IPS-20b (cell line): ENCODE measurements at regions not wholly inside any gene's neighbourhood (a gene's known extent, or its start where the extent isn't known, plus 50 kb on each side); places are given as distances from the start of the nearest gene placed in this dataset.
"Not testable (repeated sequence)": the region's sequence is repeated elsewhere in the genome, so short reads cannot be mapped to it uniquely, and the experiment has no call there.

ENCODE experiments used
- H3K27ac ChIP-seq: one replicate; pipeline ENCODE4 v1.5.1; 2013; ENCODE audit warnings: low read length
- H3K27me3 ChIP-seq: 2 replicates; pipeline ENCODE4 v1.6.1; 2013; ENCODE audit warnings: mild to moderate bottlenecking, low read length, inconsistent platforms; ENCODE audit not compliant: insufficient read depth
- H3K36me3 ChIP-seq: 2 replicates; pipeline ENCODE4 v1.6.1; 2013; ENCODE audit warnings: low read depth, mild to moderate bottlenecking, inconsistent platforms, low read length, moderate library complexity; ENCODE audit not compliant: insufficient read depth
- H3K4me1 ChIP-seq: 2 replicates; pipeline ENCODE4 v1.6.1; 2013; ENCODE audit warnings: mild to moderate bottlenecking, control low read depth, inconsistent platforms, low read length, moderate library complexity; ENCODE audit not compliant: insufficient read depth
- H3K4me3 ChIP-seq: 2 replicates; pipeline ENCODE4 v1.5.1; 2013; ENCODE audit warnings: mild to moderate bottlenecking, low read length, inconsistent platforms
- H3K9ac ChIP-seq: 2 replicates; pipeline ENCODE4 v1.6.1; 2013; ENCODE audit warnings: low read depth, mild to moderate bottlenecking, inconsistent platforms, low read length, moderate library complexity
- H3K9me3 ChIP-seq: 2 replicates; pipeline ENCODE4 v1.6.1; 2013; ENCODE audit warnings: mild to moderate bottlenecking, low read depth, low read length, inconsistent platforms; ENCODE audit not compliant: insufficient read depth

DNA sequence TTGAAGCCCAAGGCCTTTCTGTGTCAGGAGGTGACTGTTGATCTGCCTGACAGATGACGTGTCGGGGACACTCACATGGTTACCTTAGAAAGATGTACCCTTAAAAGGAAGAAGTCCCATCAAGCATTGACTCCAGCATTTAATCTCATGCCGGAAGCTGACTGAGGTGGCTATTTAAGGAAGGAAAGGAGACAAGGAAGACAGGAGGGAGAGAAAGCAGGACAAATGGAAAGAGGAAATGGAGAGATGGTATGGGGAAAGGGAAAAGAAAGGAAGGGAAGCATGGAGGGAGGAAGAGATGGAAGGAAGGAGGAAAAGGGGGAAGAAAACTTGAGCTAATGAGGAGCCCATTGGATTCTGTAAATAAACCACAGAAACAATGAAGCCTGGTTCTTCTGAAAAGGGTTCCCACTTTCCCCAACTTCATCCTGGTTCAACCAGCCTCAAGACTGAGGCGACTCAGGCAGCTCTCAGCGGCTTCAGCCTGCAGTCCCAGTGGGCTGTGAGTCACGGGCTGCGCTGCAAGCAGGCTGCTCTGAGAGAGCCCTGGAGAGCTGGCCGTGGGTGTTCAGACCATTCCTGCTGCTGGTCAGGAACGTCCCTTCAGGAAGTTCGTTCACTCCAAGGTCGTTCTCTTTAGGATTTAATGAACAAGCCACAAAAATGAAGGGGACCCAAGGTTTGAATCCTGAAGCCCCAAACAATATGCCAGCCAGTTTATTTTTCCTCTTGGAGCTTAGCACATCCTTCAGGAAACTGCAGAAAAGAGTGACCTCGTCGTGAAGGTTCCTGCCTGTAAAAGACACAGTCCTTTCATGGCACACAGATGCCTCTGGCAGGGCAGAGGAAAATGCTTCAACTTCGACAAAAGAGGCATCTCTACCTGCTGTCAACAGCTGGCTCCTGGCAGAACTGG is 69.6 kb upstream of the THBS1 start:
- Histone ChIP-seq H3K4me1 (no peaks in the 10 kb centered on the region), H3K4me3 (no peak overlapping the region), H3K27ac (no peak overlapping the region), H3K9me3 (peaks cover 9% of the 10 kb centered on the region; the same call in 1 of the 2 replicates), H3K27me3 (no peaks in the 10 kb centered on the region), H3K36me3 (no peaks in the 10 kb centered on the region), H3K9ac (no peak overlapping the region)

GRCh38 chr15:39511916-39512260 is 69.0 kb upstream of the THBS1 start:
- H3K4me3 ChIP-seq, result no peak overlapping the region

GRCh38 chr15:39512643-39513042 is 68.2 kb upstream of the THBS1 start:
- H3K27ac ChIP-seq, result no peak overlapping the region
- H3K4me3 ChIP-seq, result no peak overlapping the region
- H3K36me3 ChIP-seq, result no peaks in the 10 kb centered on the region
- H3K27me3 ChIP-seq, result no peaks in the 10 kb centered on the region
- H3K9me3 ChIP-seq, result peaks cover 9% of the 10 kb centered on the region; the same call in 1 of the 2 replicates
- no peaks in the 10 kb centered on the region for H3K4me1 ChIP-seq
- no peak overlapping the region for H3K9ac ChIP-seq

More at GRCh38 chr15:39511916-39512260, 69.0 kb upstream of the THBS1 start:
- Histone ChIP-seq H3K36me3 (no peaks in the 10 kb centered on the region), H3K27me3 (no peaks in the 10 kb centered on the region), H3K27ac (no peak overlapping the region), H3K9me3 (peaks cover 9% of the 10 kb centered on the region; the same call in 1 of the 2 replicates), H3K4me1 (no peaks in the 10 kb centered on the region), H3K9ac (no peak overlapping the region)

- Histone ChIP-seq H3K27me3 (no peaks in the 10 kb centered on the region), H3K27ac (no peak overlapping the region), H3K4me3 (no peak overlapping the region), H3K9me3 (peaks cover 9% of the 10 kb centered on the region; the same call in 1 of the 2 replicates), H3K9ac (no peak overlapping the region), H3K36me3 (no peaks in the 10 kb centered on the region), H3K4me1 (no peaks in the 10 kb centered on the region)
Observed at GRCh38 chr15:39513936-39514335, 66.9 kb upstream of the THBS1 start.

- H3K4me3 ChIP-seq, result no peak overlapping the region
- no peaks in the 10 kb centered on the region for H3K36me3 ChIP-seq
- H3K9ac ChIP-seq, result no peak overlapping the region
- H3K27ac ChIP-seq, result no peak overlapping the region
- peaks cover 9% of the 10 kb centered on the region; the same call in 1 of the 2 replicates for H3K9me3 ChIP-seq
- no peaks in the 10 kb centered on the region for H3K27me3 ChIP-seq
- H3K4me1 ChIP-seq, result no peaks in the 10 kb centered on the region
Observed at GRCh38 chr15:39514933-39515332, 65.9 kb upstream of the THBS1 start.

DNA sequence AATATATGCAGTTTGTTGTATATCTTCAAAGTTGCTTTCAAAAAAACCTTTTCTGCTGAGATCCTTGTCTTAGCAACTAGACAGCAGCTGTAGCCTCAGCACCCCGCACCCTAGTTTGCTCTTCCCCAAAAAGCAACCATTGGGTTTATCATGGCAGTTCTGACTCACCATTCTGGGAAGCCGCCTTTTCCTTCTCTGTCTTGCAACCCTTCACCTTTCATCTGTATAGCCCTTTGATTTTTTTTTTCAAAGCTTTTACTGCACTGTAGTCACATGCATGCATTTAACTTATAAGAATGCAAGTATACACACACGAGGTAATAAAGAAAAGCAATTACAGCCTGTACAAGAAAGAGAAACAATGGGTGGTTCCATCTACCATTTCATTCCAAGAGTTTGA is 65.1 kb upstream of the THBS1 start:
- Histone ChIP-seq H3K9ac (no peak overlapping the region), H3K4me3 (no peak overlapping the region), H3K27me3 (no peaks in the 10 kb centered on the region), H3K27ac (no peak overlapping the region), H3K4me1 (no peaks in the 10 kb centered on the region), H3K9me3 (peaks cover 9% of the 10 kb centered on the region; the same call in 1 of the 2 replicates), H3K36me3 (no peaks in the 10 kb centered on the region)

GRCh38 chr15:39517122-39517855 is 63.6 kb upstream of the THBS1 start:
- Histone ChIP-seq H3K4me1 (no peaks in the 10 kb centered on the region), H3K4me3 (no peak overlapping the region), H3K27ac (no peak overlapping the region), H3K9me3 (peaks cover 9% of the 10 kb centered on the region; the same call in 1 of the 2 replicates), H3K9ac (no peak overlapping the region), H3K27me3 (no peaks in the 10 kb centered on the region), H3K36me3 (no peaks in the 10 kb centered on the region)

DNA sequence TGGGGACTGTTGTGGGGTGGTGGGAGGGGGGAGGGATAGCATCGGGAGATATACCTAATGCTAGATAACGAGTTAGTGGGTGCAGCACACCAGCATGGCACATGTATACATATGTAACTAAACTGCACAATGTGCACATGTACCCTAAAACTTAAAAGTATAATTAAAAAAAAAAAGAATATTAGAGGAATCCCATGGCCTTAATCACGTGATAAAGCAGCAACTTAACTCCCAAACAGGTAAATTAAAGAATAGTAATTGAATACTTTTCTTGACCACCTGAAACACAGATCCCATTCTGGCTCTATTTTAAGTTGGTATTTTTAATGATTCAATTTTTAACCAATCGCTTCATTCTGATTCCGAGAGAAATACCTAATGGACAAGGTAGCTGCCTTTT is 56.9 kb upstream of the THBS1 start:
- not testable (repeated sequence) for H3K36me3 ChIP-seq, H3K9ac ChIP-seq, H3K27me3 ChIP-seq, H3K4me1 ChIP-seq, H3K4me3 ChIP-seq, H3K9me3 ChIP-seq, H3K27ac ChIP-seq

- H3K27ac ChIP-seq, result no peak overlapping the region
- H3K36me3 ChIP-seq, result no peaks in the 10 kb centered on the region
- no peaks in the 10 kb centered on the region for H3K9me3 ChIP-seq
- H3K27me3 ChIP-seq, result no peaks in the 10 kb centered on the region
- H3K4me3 ChIP-seq, result no peak overlapping the region
- H3K9ac ChIP-seq, result no peak overlapping the region
- H3K4me1 ChIP-seq, result peaks cover 5% of the 10 kb centered on the region; the same call in 1 of the 2 replicates
Observed at GRCh38 chr15:39529457-39529856, 51.4 kb upstream of the THBS1 start.

DNA sequence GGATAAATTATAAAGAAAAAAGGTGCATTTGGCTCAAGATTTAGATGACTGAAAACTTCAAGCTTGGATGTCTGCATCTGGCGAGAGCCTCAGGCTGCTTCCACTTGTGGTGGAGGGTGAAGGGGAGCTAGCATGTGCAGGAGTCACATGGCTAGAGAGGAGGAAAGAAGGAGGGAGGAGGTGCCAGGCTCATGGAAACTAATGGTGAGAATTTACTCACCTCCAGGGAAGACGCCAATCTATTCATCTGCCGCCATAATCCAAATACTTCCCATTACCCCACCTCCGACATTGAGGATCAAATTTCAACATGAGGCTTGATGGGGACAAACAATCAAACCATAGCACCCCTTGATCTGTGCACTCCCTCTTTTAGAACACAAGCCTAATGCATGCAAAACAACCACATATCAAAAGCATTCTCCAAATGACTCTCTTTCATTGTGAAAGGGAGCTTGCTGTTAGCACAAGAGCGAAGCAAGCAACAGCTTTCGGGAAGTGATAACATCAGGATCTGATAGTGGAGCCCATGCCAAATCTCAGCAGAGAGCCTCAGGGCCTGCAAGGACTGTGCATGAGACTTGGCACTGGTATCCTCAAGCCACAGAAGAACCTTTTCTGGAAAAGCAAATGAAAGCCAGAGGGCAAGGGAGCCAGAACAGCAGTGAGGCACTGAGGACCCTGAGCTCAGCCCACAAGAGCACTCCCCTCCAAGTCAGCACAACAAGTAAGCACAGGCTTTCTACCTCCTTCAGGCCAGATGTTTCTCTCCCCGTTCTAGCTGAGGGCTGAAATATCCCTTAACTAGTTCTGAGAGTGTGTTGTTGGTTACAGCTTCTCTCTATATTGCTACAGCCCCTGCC is 50.2 kb upstream of the THBS1 start:
- Histone ChIP-seq H3K27ac (no peak overlapping the region), H3K27me3 (no peaks in the 10 kb centered on the region), H3K9ac (no peak overlapping the region), H3K36me3 (no peaks in the 10 kb centered on the region), H3K9me3 (no peaks in the 10 kb centered on the region), H3K4me3 (no peak overlapping the region), H3K4me1 (peaks cover 5% of the 10 kb centered on the region; the same call in 1 of the 2 replicates)
